Body of pancreas (tissue), 4 donors: ENCODE measurements at regions not wholly inside any gene's neighbourhood (a gene's known extent, or its start where the extent isn't known, plus 50 kb on each side); places are given as distances from the start of the nearest gene placed in this dataset.

Source experiments
- ATAC-seq: fragments of 150-250 bp; one replicate; pipeline ENCODE4 v1.9.1; 2016
- DNase-seq, 4 donors: peaks; one replicate each; pipeline ENCODE4 v3.0.0-alpha.2; 2019
- H3K27ac ChIP-seq, 4 donors: fragments of 200-600 bp; sonication (generic); 1 replicate in 3 of 4; 2 replicates in 1 of 4; pipeline versions ENCODE4 v1.5.1 to v1.6.1; 2016 to 2019; ENCODE audit warnings: mild to moderate bottlenecking in 1 of 4, mixed read lengths in 1 of 4, moderate library complexity in 1 of 4
- H3K27me3 ChIP-seq, 2 donors: fragments of 200-600 bp; sonication (generic); one replicate each; pipeline ENCODE4 v1.6.0; 2016; ENCODE audit warnings: mild to moderate bottlenecking in 1 of 2
- H3K36me3 ChIP-seq, 2 donors: fragments of 200-600 bp; sonication (generic); replicated peaks in 1 of 2; 2 replicates each; pipeline ENCODE4 v1.5.1; 2016; ENCODE audit warnings: low read depth in 2 of 2; ENCODE audit not compliant: insufficient read depth in 1 of 2
- H3K4me1 ChIP-seq: fragments of 200-600 bp; sonication (generic); one replicate; pipeline ENCODE4 v1.6.0; 2016
- H3K4me3 ChIP-seq, 2 donors: fragments of 200-600 bp; sonication (generic); 1 replicate in 1 of 2; 2 replicates in 1 of 2; pipeline ENCODE4 v1.5.1; 2016 to 2019
- H3K9me3 ChIP-seq, 3 donors: fragments of 200-600 bp; sonication (generic); 1 replicate in 2 of 3; 2 replicates in 1 of 3; pipeline ENCODE4 v1.5.1; 2016
- POLR2A ChIP-seq, 3 donors: fragments of 450-650 bp; IDR thresholded peaks; one replicate each; pipeline ENCODE4 v1.6.1; 2016; ENCODE audit warnings: antibody characterized with exemption in 3 of 3, mild to moderate bottlenecking in 2 of 3
- WGBS, 2 donors: methylation state at CpG; one replicate each; pipeline ENCODE4 v1.1.5; 2017; 5-methylcytosine and 5-hydroxymethylcytosine counted together
- intact Hi-C: fragments of 100-400 bp; cut with DNase I; formaldehyde crosslinking; loops from one replicate; pipeline ENCODE4 v1.15.1; 2023
- TF ChIP-seq, protein P1 (sequence below), 7 experiments: fragments of 450-650 bp in 4 of 7; fragments of 200-600 bp in 3 of 7; sonication (generic) in 3 of 7; IDR thresholded peaks; one replicate each; pipeline ENCODE4 v1.5.1; 2016 to 2019; ENCODE audit warnings: antibody characterized with exemption in 7 of 7

DNA sequence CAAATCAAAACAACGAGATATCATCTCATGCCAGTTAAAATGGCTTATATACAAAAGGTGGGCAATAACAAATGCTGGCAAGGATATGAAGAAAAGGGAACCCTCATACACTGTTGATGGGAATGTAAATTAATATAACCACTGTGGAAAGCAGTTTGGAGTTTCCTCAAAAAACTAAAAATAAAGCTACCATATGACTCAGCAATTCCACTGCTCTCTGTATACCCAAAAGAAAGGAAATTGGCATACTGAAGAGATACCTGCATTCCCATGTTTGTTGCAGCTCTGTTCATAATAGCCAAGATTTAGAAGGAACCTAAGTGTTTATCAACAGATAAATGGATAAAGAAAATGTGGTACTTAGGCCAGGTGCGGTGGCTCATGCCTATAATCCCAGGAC lies 124.8 kb downstream of the MSTN start:
- ATAC-seq (no peak), DNase-seq (no peak)
- intact Hi-C loops: no loop called here
- H3K27me3 ChIP-seq: no peaks in the 10 kb centered on the region
- WGBS, 2 donors: 89 to 100% methylated on average over 2 of the region's 2 CpGs
- TF ChIP-seq POLR2A (IDR thresholded peaks at IDR 0.05): no peak
- TF ChIP-seq, protein P1, sequence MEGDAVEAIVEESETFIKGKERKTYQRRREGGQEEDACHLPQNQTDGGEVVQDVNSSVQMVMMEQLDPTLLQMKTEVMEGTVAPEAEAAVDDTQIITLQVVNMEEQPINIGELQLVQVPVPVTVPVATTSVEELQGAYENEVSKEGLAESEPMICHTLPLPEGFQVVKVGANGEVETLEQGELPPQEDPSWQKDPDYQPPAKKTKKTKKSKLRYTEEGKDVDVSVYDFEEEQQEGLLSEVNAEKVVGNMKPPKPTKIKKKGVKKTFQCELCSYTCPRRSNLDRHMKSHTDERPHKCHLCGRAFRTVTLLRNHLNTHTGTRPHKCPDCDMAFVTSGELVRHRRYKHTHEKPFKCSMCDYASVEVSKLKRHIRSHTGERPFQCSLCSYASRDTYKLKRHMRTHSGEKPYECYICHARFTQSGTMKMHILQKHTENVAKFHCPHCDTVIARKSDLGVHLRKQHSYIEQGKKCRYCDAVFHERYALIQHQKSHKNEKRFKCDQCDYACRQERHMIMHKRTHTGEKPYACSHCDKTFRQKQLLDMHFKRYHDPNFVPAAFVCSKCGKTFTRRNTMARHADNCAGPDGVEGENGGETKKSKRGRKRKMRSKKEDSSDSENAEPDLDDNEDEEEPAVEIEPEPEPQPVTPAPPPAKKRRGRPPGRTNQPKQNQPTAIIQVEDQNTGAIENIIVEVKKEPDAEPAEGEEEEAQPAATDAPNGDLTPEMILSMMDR (IDR thresholded peaks at IDR 0.05): no peak
- H3K9me3 ChIP-seq: peaks cover 0 to 6% (median 0%) of the 10 kb centered on the region in 3 donors
- H3K4me3 ChIP-seq: no peak overlapping the region
- H3K4me1 ChIP-seq: no peaks in the 10 kb centered on the region
- H3K36me3 ChIP-seq: no peaks in the 10 kb centered on the region
- no peak overlapping the region for H3K27ac ChIP-seq

DNA sequence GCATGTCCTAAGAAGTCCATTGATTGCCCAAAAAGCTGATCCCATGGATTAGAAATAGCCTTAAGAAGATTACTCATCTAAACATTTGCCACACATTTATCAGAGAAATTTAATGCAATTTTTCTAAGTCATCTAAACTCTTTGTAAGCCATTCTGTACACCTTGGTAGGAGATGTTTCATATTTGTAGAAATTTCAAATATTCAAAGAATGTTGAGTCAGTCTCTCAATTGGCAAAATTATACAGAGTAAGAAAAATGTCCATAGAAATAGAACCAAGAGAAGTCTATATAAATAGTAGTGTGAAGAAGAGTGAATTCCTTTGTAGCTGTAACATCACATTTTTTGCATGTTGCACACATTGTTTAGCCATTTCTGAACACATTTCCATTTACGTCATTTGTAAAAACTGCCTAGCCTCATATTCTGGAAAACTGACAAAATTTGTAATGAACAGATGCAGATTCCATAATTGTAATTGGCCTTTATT lies 128.6 kb downstream of the MSTN start:
- ATAC-seq: no peak

DNA sequence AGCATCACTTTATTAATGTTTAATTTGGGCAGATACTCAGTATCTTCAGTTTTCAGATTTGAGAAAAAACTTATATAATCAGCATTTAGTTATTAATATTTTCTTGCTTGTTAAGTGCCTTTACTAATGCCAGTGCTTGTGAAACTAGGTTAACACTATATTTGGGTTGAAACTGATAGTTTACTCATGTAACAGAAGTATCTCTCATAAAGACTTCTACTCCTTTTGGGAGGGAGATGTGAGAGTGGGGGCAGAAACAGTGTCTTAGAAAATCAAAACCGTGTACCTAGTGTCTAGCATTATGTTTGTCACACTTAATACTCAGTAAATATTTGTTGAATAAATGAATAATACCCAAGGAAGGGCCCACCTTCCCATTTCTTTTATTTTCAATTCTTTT lies 129.5 kb downstream of the MSTN start:
- WGBS, 2 donors: 18 to 53% methylated on average over 1 of the region's 1 CpG
- Histone ChIP-seq H3K27ac (no peak overlapping the region), H3K27me3 (no peaks in the 10 kb centered on the region), H3K36me3 (no peaks in the 10 kb centered on the region), H3K4me3 (no peak overlapping the region), H3K4me1 (peaks cover 9% of the 10 kb centered on the region), H3K9me3 (no peaks in the 10 kb centered on the region)
- DNase-seq (no peak), ATAC-seq (no peak)
- intact Hi-C loops: no loop called here
- TF ChIP-seq, protein P1 (IDR thresholded peaks at IDR 0.05): no peak
- TF ChIP-seq POLR2A (IDR thresholded peaks at IDR 0.05): no peak

More for the DNA sequence above, 128.6 kb downstream of the MSTN start:
- WGBS, 2 donors: 87 to 98% methylated on average over 1 of the region's 1 CpG
- Histone ChIP-seq H3K36me3 (no peaks in the 10 kb centered on the region), H3K27ac (no peak overlapping the region), H3K27me3 (no peaks in the 10 kb centered on the region), H3K4me3 (no peak overlapping the region), H3K4me1 (peaks cover 9% of the 10 kb centered on the region), H3K9me3 (no peaks in the 10 kb centered on the region)
- TF ChIP-seq, protein P1 (IDR thresholded peaks at IDR 0.05): no peak
- no peak for TF ChIP-seq POLR2A (IDR thresholded peaks at IDR 0.05)
- intact Hi-C loops: no loop called here
- DNase-seq: no peak

DNA sequence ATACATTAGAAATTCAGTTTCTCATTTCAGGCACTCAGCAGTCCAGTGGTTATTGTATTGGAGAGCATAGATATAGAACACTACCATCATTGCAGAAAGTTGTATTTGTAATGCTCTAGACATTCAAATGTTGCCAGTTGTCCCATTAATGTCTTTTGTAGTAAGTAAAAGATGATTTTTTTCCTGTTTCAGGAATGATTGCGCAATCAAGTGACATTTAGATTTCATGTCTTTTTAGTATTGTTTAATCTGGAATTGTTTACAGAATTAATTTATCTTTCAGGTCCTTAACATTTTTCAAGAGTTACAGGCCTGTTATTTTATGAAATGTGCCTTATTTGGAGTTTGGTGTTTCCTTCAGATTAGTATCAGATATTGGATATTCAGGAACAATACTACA lies 134.7 kb downstream of the MSTN start:
- H3K27me3 ChIP-seq: no peaks in the 10 kb centered on the region
- WGBS, 2 donors: 100% methylated on average over 1 of the region's 1 CpG
- intact Hi-C loops: no loop called here
- H3K27ac ChIP-seq: no peak overlapping the region
- no peaks in the 10 kb centered on the region for H3K9me3 ChIP-seq
- H3K4me1 ChIP-seq: peaks cover 9% of the 10 kb centered on the region
- H3K36me3 ChIP-seq: no peaks in the 10 kb centered on the region
- H3K4me3 ChIP-seq: no peak overlapping the region
- TF ChIP-seq, protein P1 (IDR thresholded peaks at IDR 0.05): no peak
- TF ChIP-seq POLR2A (IDR thresholded peaks at IDR 0.05): no peak
- DNase-seq (no peak), ATAC-seq (no peak)
